Activated CD4-positive, alpha-beta T cell treated with anti-CD3 and anti-CD28 coated beads, Interleukin-2, amount 50 U/mL, for 24 hours (primary cell): ENCODE measurements at regions not wholly inside any gene's neighbourhood (a gene's known extent, or its start where the extent isn't known, plus 50 kb on each side); places are given as distances from the start of the nearest gene placed in this dataset.

Experiments
- DNase-seq, 2 donors: peaks; one replicate each; pipeline ENCODE4 v3.0.0-alpha.2; 2020; ENCODE audit warnings: low read depth in 1 of 2, low spot score in 1 of 2

DNA sequence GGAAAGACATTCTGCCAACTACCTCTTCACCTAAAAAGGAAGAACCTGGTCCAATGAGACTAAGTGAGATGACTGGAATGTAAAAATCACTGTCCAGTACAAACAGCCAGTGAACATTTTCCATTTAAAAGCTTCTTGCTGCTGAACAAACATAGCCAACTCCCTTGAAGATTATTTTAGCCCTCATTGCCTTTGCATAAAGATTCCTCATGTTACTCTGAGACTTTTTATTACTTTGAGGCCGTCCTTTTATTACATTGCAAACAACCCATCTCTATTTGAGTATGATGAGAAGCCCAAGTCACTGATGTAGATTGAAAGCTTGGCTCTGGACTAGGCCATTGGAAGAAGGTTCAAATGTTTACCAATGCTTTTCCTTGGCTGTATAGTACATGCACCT lies 649.8 kb downstream of the CETN3 start:
- no peak for DNase-seq

DNA sequence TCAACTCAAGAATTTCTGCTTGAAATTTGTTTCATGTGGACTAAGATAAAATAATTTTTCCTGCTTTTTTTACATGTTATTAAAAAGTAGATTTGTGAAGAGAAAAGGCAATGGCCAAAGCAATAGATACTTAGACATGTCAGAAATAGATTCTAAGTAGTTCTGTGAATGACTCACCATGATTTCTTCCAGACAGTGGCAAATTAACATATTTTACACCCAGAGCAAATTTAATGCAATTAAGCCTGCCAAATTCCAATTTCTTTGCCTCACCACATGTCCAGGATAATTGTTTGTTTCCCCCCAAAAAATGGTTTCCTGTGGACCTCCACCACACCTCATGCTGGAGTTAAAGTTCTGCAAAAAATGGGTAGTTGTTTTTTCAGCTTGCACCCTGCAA lies 651.4 kb downstream of the CETN3 start:
- no peak for DNase-seq

DNA sequence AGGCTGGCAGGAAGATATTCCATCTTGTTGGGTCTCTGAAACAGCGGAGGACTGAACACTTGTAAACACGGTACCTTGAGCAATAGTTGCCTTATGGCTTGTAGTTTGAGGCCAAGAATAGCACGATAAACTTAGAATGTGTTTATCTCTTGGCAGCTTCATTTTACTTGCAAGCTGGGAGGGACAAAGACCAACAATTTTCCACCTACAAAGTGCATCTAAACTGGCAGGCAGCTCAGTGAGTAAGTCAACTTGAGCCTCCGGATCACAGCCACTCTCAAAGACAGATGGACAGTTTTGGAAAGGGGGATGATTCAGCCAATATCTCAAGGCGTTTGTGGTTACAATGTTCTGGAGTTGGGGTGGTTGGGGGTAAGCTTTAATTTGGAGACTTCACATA lies 652.6 kb downstream of the CETN3 start:
- no peak for DNase-seq

DNA sequence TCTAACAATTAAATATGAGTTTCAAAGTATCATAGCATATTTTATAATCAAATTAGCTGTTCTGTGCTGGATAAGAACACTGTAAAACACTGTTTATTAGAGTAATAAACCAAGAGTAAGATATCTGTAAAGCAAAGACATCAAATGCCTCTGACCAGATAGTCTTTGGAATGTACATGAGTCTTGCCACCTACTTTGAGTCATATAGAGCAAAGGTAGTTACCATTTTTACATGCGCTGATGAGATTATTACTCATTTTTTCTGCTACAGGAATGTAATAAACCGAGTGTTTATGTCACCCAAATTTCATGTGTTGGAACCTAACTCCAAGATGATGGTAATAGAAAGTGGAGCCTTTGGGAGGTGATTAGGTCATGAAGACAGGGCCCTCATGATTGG lies 654.5 kb downstream of the CETN3 start:
- DNase-seq, result no peak

DNA sequence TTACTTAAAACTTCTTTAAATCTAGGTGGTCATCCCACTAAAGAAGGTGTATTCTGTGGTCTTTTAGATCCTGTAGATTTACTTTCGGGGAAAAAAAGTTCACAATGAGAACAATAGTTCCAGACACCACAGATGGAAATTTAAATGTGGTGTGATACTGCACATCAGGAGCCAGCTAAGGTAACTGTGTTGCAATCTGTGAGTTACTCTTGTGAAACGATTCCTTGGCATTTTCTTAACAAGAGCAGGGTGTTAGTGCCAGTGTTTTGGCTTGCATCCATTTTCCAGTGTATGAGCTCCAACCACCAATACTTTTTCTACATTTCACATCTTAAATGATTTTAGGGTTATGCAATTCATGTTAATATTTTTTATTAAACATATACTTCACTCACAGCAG lies 674.5 kb downstream of the CETN3 start:
- DNase-seq, result no peak

DNA sequence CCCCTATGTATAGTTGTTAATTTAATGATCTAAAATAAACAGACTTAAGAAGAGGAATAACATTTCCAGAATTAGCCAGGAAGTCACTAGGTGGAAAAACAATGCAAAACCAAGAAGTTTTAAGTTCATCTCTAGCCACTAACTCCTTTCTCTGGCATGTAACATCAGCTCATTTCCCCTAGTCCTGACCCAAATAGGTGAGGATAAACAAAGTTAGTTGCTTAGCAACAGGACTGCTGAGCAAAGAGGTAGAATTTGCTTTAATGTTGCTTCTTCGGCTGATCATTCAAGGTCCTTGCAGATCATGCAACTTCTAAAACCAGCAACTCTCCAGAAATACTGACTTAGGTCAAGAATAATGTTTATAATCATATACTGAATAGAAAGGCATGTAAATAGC lies 675.8 kb downstream of the CETN3 start:
- no peak for DNase-seq

DNA sequence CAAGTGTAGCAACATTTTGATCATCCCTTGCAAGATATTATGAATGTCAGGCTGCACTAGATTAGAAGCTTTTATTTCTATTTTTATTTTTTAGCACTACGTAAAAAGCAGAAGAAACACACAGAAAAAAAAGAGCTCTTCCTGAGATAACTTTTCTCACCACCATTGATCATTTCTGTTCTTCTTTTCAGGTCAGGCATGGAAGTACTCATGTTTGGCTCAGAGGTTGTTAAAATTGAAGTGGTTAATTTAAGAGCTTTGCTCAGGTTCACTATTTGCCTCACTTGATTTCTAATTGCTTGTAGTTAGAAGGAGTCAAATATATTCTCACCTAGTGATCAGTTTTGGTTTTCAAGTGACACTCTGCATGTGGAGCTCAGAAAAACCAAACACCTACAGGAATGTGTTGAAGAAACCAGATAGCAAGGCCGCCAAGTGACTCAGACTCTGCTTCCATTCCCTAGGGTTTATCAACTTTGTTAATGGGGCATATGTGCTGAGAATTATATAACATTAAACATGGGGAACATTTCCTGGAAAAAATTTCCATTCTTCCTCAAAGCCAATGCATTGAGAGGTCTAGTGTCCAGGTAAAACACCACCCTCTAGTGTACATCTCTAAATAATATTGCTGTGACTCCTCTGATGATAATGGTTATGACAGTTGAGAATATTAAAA lies 679.8 kb downstream of the CETN3 start:
- no peak for DNase-seq

DNA sequence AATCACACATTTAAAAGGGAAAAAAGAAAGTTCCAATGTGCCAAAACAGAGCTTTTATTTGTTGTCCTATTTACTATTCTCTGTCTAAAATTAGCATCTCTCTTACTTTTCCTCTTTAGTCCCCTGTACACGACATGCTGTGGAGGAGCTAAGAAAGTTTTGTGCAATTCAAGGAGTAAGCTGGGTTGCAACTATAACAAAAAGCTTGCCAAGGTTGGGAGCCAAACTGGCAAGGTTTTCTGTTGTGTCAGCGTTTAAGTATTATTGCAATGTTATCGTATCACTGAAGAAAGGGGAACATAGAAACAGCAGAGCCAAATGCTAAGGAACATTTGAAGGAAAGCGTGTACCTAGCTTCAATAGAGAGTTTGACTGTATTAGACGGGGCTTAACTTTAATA lies 680.8 kb downstream of the CETN3 start:
- no peak for DNase-seq

DNA sequence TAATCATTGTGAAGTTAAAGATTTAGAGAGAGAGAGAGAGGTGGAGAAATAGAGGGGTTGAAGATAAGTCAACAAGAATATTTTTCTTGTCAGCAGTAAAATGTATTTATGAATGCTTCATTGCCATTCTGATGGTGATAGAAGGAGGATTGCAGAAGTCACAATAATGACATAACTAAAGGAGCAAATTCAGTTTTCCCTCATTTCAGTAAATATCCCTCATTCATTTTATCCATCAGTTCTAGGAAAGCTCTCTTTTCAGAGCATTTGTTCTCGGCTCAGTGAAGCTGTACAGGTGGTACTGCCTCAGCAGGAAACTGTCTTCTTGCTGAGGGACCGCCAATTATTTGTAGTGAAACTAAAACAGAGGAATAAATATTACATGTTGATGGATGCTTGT lies 681.4 kb downstream of the CETN3 start:
- no peak for DNase-seq

DNA sequence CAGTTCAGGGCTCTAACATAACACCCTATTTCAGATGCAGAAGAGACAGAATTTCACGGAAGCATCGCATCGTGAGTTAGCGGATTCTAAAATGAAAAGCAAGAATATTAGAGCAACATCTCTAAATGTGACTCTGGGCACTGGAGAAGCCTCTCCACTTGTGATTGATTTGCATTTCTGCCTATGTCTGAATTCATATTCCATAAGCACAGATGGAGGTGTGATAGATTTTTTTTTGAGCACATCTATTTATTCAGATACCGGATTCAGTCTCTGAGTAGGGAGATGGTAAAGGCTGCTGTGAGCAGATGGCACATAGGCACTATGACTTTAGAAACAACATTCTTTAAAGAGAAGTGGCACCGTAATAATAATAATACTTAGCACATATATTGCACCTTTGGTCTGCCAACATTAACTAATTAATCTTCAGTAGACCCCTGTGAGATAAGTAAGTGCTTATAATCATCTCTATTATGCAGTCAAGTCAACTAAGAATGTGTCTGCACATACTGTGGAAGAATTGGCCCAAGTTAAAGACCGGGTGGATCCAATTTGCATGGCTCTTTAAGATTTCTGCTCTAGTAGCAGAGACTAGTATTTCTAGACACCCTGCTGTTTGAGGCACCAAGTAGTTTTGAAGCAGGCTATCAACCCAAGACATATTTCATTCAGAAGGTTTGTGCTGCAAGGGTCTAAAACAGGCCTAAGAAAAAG lies 685.0 kb downstream of the CETN3 start:
- no peak for DNase-seq

DNA sequence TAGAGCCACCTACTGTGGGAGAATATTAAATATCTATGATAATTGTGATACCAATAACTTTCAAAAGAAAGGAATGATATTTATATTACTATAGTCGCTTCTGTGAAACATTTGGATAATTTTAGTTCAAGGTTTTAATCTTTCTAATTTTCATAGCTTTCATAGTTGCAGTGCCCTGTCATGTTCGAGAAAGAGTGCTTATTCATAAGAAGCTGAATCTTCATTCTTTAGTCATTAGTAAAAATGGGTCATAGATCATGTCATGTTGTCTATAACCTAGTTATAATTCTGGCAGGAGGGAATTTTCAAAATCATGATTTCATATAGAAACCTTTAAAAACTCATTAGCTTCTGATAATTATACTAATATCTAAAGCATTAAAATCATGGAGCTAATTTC lies 685.6 kb downstream of the CETN3 start:
- no peak for DNase-seq

DNA sequence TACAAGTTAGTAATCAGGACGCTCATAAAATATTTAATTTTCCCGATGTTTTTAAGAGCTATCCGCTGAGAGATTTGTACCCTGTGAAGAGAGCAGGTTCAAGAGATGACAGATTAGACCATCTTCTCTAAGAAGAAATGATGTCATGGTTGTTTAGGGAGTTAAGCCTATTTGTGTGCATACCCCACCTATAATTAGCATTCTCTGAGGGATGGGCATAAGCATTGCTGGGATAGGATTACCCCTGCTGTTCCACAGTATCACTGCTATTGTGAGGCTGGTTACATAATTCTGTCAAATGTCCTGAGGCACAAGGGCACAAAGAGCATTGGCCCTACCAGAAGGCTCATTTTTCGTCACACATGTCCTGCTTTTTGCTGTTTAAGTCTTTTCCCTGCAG lies 687.0 kb downstream of the CETN3 start:
- no peak for DNase-seq

DNA sequence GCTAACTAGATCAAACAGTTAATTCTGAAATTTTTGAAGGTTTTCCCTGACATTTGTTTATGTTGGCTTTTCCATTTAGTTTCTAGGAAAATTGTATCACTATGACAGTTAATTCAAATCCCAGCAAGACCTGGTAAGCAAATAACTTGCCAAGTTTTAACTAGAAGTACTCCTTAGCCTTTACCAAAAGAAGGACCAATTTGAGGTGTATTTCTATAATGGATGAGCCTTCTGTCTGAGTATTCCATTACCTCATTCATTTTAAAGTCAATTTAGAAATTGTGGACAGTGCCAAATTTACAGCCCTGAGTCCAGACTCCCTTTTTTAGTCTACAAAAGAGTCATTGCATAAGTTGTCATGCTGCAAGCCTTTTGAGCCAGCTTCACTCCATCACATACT lies 687.6 kb downstream of the CETN3 start:
- no peak for DNase-seq

DNA sequence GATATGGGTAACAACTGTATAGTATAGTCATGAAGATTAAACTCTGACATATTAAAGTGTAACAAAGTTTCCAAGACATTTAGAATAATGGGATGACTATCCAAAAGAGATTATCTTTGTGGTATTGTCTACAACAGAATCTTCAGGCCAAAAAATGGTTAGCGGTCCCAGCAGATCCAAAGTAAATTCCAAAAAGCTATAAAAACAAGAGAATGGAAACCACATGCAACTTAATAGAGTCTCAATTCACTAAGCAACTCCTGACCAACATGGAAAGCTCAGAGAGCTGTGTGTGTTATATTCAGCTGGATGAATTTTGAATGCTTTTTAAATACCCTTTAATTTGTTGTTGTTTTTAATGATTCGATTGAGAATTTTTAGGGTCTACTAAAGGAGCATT lies 688.2 kb downstream of the CETN3 start:
- DNase-seq, result no peak

DNA sequence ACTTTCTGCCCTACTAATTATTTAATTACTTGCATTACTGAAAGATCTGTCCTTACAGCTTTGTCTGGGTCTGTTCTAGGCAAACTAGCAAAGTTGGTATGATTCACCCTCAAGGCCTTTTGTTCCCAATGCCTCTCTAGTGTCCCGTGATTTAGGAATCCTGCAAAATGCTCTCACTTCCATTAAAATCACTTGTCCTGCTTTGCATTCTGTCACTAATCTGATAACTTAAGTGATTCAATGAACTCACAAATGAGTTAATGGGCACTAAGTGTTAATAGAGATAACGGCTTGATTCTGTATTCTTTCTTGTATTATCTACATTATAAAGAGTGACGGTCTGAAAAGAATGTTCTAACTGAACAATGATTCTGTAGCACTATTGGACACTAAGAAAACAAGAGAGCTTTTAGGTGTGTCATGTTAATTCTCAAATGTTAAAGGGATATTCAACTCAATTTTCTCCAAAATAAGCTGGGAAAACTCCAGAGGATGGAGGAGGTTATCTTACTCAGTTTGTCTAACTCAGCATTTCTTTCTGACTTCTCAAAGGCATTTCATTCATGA lies 697.3 kb downstream of the CETN3 start:
- DNase-seq, result no peak

DNA sequence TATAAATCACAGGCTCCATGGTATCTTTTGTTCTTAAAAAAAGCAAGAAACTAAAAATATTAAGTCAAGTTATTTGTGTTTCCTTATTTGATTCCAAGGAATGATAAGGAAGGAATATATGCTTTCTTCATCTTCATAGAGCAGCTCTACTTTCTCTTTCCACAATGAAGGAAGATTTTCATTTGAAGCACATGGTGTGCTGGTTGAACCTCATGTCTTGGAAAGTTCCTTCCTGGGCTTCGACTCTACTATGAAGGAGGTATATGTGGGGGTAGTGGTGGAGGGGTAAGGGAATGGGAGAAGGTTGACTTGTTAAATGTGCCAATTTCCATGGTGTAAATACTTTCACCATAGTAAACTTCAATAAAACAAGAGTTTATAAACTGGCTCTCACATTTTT lies 698.0 kb downstream of the CETN3 start:
- no peak for DNase-seq

DNA sequence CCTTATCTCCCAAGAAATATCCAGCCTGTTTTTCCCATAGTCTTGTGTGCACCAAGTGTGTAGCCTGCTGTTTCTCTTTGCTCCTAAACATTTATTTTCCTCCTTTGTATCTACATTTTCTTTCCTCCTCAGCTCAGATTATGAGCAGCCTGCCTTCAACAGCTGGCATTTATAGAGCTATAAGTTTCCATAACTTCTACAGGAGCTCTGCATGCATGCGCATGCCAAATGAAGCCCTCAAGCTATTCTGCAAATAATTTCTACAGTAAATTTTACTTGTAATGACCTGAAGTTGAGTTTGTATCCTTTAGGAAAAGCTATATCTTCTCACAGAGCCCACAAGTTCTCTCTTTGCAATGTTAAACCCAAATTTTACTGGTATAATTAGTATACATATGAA lies 699.5 kb downstream of the CETN3 start:
- no peak for DNase-seq

DNA sequence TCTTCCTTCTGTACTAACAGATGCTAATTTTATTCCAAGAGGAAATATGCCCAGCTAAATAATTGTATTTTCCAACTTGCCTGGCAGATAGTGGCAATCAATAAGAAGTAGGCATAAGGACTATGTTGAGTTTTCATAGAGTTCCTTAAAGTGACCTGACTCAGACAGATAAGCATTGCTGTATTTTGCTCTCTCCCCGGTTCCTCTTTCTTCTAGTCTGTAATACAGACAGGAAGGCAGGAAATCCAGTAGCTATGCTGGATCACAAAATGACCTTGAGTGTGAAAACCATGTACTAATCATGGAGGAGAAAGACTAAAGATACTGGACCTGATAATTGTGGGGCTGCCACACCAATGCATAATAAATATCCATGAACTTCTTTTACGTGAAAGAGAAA lies 701.7 kb downstream of the CETN3 start:
- no peak for DNase-seq

DNA sequence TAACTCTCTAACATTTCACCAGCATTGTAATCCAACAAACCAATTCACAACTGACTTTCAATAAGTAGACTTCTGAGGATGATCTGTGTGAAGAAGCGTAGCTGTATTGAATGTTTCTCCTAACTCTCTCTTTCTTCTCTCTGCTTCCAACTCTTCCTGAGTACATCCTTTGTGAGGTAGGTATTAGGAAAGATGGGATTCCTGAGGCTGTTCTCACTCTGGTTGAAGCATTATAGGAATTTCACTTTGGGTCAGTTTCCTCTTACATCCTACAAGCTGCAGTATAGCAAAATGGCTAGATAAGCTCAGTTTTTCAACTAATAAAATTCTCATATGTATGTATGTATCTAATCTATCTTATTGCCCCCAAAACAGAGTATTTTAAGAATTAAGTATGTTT lies 702.8 kb downstream of the CETN3 start:
- DNase-seq, result no peak

DNA sequence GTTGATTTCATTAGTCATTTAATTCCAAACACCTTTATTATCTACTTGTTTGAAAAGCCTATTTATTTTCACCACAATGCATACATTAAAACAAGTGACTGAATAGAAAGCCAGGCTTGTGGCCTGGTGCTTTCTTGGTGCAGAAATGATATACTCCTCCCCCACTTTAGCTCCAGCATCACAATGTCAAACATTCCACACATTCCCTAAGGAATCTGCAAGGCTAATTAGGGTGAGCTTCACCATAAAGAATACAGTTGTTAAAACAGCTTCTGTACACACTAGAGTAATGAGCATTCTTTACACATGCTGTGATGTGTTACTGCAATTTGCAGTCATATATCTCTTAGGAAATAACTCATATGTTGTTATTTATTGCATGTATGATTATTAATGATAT lies 705.7 kb downstream of the CETN3 start:
- DNase-seq, result no peak

DNA sequence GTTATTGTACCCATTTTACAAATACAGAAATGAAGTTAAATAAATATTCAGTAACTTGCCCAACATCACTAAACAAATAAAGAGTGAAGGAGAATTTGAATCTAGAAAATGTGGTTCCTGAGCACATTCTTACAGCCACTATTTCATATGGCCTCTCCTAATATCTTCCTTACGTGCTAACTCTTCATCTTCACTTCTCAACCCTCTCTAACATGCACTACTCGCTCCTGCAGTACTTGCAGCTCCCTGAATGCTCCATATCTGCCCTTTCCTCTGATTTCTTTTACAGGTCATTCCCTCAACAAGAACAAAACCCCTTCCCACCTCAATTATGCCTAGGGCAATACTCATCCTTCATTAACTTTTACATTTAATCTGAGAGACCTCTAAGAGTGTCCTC lies 711.5 kb downstream of the CETN3 start:
- DNase-seq, result no peak

DNA sequence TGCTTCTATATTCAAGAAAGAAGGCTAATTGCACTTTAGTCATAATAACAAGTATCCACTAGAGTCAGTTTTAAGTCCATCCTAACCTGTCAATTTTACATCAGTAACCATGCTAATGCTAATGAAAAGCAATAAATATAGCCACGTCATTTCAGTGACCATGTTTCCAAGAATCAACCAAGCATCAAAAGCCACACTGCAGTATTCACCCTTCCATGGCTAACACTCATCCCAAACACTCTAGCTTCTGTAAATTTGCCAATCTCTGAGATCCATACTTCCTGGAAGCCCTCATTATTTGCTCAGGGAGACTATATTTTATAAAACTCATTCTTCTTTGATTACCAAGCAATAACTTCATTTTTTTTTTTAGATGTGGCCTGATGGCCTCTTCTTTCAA lies 712.0 kb downstream of the CETN3 start:
- DNase-seq, result no peak

DNA sequence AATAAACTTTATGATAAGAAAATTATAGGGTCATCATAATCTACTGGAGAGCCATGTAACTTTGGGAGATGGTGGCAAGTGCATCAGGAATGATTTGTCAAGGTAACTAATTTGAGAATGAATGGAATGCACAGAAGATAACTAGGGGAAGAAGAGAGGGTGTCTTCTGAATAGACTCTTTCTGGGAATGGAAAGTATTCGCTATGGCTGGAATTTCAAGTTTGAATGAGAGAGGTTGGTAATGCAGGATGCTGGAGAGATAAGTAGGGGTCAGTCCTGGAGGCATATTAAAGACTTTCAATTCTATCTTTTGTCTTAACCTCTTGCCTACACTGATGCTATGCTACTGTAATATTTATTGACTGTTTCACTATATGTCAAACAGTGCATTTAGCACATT lies 714.2 kb downstream of the CETN3 start:
- DNase-seq, result no peak
